ENCODE measurements at regions not wholly inside any gene's neighbourhood (a gene's known extent, or its start where the extent isn't known, plus 50 kb on each side); places are given as distances from the start of the nearest gene placed in this dataset.
"Not testable (repeated sequence)": the region's sequence is repeated elsewhere in the genome, so short reads cannot be mapped to it uniquely, and the experiment has no call there.

DNA sequence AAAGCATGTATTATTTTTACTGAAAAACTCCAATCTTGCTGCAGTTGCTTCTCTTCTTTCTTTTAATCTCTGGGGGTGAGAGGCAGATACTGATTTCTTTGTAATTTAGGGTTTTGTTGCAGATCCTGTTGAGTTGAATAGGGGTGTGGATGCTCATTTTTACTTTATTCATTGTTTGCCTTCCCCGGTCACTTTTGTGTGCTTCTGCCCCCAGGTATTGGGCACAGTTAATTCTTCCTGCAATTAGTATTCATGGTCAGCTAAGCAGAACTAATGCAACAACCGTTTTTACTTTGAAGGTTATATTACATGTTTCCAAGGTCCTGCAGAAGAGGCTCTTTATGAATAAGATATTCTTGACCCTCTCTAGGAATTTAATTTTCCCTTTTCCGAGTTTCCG is 96.4 kb downstream of the BUB3 start:
- no peak for TF ChIP-seq ZNF70 (CRISPR knock-in tag; IDR thresholded peaks at IDR 0.05)
- TF ChIP-seq TCF4 (CRISPR knock-in tag; IDR thresholded peaks at IDR 0.05; ENCODE audit: borderline replicate concordance): no peak
- no peak for TF ChIP-seq ZFP3 (CRISPR knock-in tag; IDR thresholded peaks at IDR 0.05)
- TF ChIP-seq, protein P1, sequence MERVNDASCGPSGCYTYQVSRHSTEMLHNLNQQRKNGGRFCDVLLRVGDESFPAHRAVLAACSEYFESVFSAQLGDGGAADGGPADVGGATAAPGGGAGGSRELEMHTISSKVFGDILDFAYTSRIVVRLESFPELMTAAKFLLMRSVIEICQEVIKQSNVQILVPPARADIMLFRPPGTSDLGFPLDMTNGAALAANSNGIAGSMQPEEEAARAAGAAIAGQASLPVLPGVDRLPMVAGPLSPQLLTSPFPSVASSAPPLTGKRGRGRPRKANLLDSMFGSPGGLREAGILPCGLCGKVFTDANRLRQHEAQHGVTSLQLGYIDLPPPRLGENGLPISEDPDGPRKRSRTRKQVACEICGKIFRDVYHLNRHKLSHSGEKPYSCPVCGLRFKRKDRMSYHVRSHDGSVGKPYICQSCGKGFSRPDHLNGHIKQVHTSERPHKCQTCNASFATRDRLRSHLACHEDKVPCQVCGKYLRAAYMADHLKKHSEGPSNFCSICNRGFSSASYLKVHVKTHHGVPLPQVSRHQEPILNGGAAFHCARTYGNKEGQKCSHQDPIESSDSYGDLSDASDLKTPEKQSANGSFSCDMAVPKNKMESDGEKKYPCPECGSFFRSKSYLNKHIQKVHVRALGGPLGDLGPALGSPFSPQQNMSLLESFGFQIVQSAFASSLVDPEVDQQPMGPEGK (CRISPR knock-in tag; IDR thresholded peaks at IDR 0.05; ENCODE audit: borderline replicate concordance): no peak
- TF ChIP-seq ZFP30 (CRISPR knock-in tag; IDR thresholded peaks at IDR 0.05): no peak
- TF ChIP-seq GLIS3 (CRISPR knock-in tag; IDR thresholded peaks at IDR 0.05): no peak
- TF ChIP-seq ZC3H10 (CRISPR knock-in tag; IDR thresholded peaks at IDR 0.05): no peak
- TF ChIP-seq ARNTL (CRISPR knock-in tag; IDR thresholded peaks at IDR 0.05; ENCODE audit: borderline replicate concordance, low read depth): no peak
- TF ChIP-seq TOX (CRISPR knock-in tag; IDR thresholded peaks at IDR 0.05; ENCODE audit: borderline replicate concordance): no peak
- no peak for TF ChIP-seq CSDC2 (CRISPR knock-in tag; IDR thresholded peaks at IDR 0.05)
- no peak for TF ChIP-seq ESRRG (CRISPR knock-in tag; IDR thresholded peaks at IDR 0.05)
- TF ChIP-seq, protein P2, sequence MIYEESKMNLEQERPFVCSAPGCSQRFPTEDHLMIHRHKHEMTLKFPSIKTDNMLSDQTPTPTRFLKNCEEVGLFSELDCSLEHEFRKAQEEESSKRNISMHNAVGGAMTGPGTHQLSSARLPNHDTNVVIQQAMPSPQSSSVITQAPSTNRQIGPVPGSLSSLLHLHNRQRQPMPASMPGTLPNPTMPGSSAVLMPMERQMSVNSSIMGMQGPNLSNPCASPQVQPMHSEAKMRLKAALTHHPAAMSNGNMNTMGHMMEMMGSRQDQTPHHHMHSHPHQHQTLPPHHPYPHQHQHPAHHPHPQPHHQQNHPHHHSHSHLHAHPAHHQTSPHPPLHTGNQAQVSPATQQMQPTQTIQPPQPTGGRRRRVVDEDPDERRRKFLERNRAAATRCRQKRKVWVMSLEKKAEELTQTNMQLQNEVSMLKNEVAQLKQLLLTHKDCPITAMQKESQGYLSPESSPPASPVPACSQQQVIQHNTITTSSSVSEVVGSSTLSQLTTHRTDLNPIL (CRISPR knock-in tag; IDR thresholded peaks at IDR 0.05; ENCODE audit: low read depth): no peak
- TF ChIP-seq ZNF8 (CRISPR knock-in tag; IDR thresholded peaks at IDR 0.05): no peak
- no peak for TF ChIP-seq BACH2 (CRISPR knock-in tag; IDR thresholded peaks at IDR 0.05; ENCODE audit: borderline replicate concordance)
- no peak for TF ChIP-seq ZNF565 (CRISPR knock-in tag; conservative IDR thresholded peaks at IDR 0.05; ENCODE audit: low read depth)
- TF ChIP-seq RARB (CRISPR knock-in tag; IDR thresholded peaks at IDR 0.05): no peak
- TF ChIP-seq, protein P3, sequence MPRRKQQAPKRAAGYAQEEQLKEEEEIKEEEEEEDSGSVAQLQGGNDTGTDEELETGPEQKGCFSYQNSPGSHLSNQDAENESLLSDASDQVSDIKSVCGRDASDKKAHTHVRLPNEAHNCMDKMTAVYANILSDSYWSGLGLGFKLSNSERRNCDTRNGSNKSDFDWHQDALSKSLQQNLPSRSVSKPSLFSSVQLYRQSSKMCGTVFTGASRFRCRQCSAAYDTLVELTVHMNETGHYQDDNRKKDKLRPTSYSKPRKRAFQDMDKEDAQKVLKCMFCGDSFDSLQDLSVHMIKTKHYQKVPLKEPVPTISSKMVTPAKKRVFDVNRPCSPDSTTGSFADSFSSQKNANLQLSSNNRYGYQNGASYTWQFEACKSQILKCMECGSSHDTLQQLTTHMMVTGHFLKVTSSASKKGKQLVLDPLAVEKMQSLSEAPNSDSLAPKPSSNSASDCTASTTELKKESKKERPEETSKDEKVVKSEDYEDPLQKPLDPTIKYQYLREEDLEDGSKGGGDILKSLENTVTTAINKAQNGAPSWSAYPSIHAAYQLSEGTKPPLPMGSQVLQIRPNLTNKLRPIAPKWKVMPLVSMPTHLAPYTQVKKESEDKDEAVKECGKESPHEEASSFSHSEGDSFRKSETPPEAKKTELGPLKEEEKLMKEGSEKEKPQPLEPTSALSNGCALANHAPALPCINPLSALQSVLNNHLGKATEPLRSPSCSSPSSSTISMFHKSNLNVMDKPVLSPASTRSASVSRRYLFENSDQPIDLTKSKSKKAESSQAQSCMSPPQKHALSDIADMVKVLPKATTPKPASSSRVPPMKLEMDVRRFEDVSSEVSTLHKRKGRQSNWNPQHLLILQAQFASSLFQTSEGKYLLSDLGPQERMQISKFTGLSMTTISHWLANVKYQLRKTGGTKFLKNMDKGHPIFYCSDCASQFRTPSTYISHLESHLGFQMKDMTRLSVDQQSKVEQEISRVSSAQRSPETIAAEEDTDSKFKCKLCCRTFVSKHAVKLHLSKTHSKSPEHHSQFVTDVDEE (CRISPR knock-in tag; IDR thresholded peaks at IDR 0.05): no peak
- no peak for TF ChIP-seq OSR1 (CRISPR knock-in tag; IDR thresholded peaks at IDR 0.05)
- TF ChIP-seq, protein P4, sequence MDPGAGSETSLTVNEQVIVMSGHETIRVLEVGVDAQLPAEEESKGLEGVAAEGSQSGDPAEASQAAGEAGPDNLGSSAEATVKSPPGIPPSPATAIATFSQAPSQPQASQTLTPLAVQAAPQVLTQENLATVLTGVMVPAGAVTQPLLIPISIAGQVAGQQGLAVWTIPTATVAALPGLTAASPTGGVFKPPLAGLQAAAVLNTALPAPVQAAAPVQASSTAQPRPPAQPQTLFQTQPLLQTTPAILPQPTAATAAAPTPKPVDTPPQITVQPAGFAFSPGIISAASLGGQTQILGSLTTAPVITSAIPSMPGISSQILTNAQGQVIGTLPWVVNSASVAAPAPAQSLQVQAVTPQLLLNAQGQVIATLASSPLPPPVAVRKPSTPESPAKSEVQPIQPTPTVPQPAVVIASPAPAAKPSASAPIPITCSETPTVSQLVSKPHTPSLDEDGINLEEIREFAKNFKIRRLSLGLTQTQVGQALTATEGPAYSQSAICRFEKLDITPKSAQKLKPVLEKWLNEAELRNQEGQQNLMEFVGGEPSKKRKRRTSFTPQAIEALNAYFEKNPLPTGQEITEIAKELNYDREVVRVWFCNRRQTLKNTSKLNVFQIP (CRISPR knock-in tag; IDR thresholded peaks at IDR 0.05; ENCODE audit: borderline replicate concordance, low read depth): no peak
- TF ChIP-seq PPARA (CRISPR knock-in tag; IDR thresholded peaks at IDR 0.05; ENCODE audit: borderline replicate concordance): no peak
- ATAC-seq: no peak

DNA sequence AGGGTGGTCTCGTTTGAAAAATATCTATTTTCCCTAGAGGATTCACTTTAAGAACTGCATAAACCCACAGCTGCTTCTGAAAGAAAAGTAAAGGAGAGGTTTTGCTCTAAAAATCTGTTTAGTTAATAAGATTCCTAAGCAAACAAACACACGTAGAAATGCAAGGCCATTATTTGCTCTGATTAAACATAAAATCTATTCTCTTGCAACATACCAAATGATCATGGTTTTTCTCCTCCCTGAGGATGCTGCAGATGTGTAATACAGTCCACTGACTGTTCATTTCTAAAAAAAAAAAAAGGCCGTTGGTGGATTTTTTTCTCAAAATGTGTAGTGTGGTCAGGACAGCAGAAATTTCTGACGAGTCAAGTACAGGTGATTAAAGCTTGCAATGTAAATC is 98.6 kb downstream of the BUB3 start:
- no peak for ATAC-seq
- TF ChIP-seq OSR1 (CRISPR knock-in tag; IDR thresholded peaks at IDR 0.05) (no peak), TCF4 (CRISPR knock-in tag; IDR thresholded peaks at IDR 0.05; ENCODE audit: borderline replicate concordance) (no peak), ISL1 (CRISPR knock-in tag; IDR thresholded peaks at IDR 0.05) (no peak)

DNA sequence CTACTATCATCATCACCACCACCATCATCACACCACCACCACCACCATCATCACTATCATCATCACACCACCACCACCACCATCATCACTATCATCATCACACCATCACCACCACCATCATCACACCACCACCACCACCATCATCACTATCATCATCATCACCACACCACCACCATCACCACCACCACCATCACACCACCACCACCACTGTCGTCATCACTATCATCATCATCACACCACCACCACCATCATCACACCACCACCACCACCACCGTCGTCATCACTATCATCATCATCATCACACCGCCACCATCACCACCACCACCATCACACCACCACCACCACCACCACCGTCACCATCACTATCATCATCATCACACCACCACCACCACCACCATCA is 100.1 kb downstream of the BUB3 start:
- ATAC-seq: not testable (repeated sequence)

DNA sequence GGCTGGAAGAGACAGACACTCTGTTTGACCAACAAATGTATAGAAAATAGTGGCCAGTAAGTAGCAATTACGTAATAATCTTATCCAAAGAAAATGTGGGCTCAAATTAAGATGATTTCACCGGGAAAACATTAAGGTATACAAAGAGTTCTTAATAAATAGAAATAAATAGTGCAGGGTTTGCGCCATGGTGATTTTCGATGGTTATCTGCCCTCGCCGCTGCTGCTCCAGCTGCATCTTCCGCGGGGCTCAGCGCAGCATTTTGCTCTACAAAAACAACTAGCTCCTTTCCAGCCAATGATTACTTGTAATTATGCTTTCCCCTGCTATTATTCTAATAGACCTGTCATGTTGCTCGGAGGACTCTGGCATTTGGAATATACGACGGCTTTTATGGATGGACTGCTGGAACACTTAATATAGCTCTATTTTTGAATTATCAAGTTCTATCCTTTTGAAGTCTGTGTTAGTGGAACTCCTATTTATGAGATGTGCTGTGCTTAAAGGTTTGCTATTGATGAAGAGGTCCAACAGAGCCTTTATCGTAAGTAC is 103.8 kb downstream of the BUB3 start:
- TF ChIP-seq ARNTL (CRISPR knock-in tag; IDR thresholded peaks at IDR 0.05; ENCODE audit: borderline replicate concordance, low read depth) (no peak), ISL1 (CRISPR knock-in tag; IDR thresholded peaks at IDR 0.05) (no peak), RARB (CRISPR knock-in tag; IDR thresholded peaks at IDR 0.05) (no peak), ZNF565 (CRISPR knock-in tag; conservative IDR thresholded peaks at IDR 0.05; ENCODE audit: low read depth) (no peak), CSDC2 (CRISPR knock-in tag; IDR thresholded peaks at IDR 0.05) (no peak), ZFP3 (CRISPR knock-in tag; IDR thresholded peaks at IDR 0.05) (no peak), TOX (CRISPR knock-in tag; IDR thresholded peaks at IDR 0.05; ENCODE audit: borderline replicate concordance) (no peak), GLIS3 (CRISPR knock-in tag; IDR thresholded peaks at IDR 0.05) (no peak), ZNF70 (CRISPR knock-in tag; IDR thresholded peaks at IDR 0.05) (no peak), BACH2 (CRISPR knock-in tag; IDR thresholded peaks at IDR 0.05; ENCODE audit: borderline replicate concordance) (no peak)
- TF ChIP-seq, protein P3 (CRISPR knock-in tag; IDR thresholded peaks at IDR 0.05): no peak
- TF ChIP-seq, protein P2 (CRISPR knock-in tag; IDR thresholded peaks at IDR 0.05; ENCODE audit: low read depth): no peak
- TF ChIP-seq, protein P1 (CRISPR knock-in tag; IDR thresholded peaks at IDR 0.05; ENCODE audit: borderline replicate concordance): no peak
- ATAC-seq: no peak

All from SK-N-SH treated with all-trans-retinoic acid at 6 μM for 48 hours (cell line).